Vagina (tissue), 2 donors: ENCODE measurements at regions not wholly inside any gene's neighbourhood (a gene's known extent, or its start where the extent isn't known, plus 50 kb on each side); places are given as distances from the start of the nearest gene placed in this dataset.

ENCODE experiments used
- POLR2A ChIP-seq, 2 donors: fragments of 450-650 bp; IDR thresholded peaks; one replicate each; pipeline ENCODE4 v1.6.1; 2017; ENCODE audit warnings: antibody characterized with exemption in 2 of 2, mild to moderate bottlenecking in 2 of 2, moderate library complexity in 2 of 2
- POLR2AphosphoS5 ChIP-seq, 2 donors: sonication (generic); formaldehyde crosslinking; IDR thresholded peaks; one replicate each; pipeline ENCODE4 v1.9.0; 2017; ENCODE audit warnings: antibody characterized with exemption in 2 of 2, mild to moderate bottlenecking in 2 of 2, low read depth in 1 of 2; ENCODE audit not compliant: insufficient read depth in 1 of 2
- TF ChIP-seq, protein P1 (sequence below), 3 experiments: fragments of 450-650 bp in 2 of 3; fragments of 200-600 bp in 1 of 3; sonication (generic) in 1 of 3; IDR thresholded peaks; one replicate each; pipeline ENCODE4 v1.5.1; 2017 to 2019; ENCODE audit warnings: antibody characterized with exemption in 3 of 3, mild to moderate bottlenecking in 2 of 3, moderate library complexity in 2 of 3

DNA sequence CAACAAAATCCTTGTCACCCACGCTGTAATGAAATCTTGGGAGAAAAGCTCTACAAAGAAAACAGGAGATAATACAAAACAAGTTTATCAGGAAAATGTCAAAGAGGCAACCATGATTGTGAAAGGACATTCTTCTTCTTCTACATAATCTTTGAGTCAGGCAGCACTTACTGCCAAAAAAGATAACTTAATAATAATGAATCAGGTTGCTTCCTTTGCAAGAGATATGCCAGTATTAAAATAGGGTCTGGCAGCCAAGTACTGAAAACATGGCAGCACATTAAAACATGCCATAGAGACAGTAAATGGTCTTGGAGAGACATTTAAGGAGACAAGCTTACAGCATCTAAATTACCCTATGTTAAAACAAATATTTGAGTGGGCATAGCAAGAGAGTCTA is 1573.4 kb downstream of the EFNA5 start:
- TF ChIP-seq, protein P1, sequence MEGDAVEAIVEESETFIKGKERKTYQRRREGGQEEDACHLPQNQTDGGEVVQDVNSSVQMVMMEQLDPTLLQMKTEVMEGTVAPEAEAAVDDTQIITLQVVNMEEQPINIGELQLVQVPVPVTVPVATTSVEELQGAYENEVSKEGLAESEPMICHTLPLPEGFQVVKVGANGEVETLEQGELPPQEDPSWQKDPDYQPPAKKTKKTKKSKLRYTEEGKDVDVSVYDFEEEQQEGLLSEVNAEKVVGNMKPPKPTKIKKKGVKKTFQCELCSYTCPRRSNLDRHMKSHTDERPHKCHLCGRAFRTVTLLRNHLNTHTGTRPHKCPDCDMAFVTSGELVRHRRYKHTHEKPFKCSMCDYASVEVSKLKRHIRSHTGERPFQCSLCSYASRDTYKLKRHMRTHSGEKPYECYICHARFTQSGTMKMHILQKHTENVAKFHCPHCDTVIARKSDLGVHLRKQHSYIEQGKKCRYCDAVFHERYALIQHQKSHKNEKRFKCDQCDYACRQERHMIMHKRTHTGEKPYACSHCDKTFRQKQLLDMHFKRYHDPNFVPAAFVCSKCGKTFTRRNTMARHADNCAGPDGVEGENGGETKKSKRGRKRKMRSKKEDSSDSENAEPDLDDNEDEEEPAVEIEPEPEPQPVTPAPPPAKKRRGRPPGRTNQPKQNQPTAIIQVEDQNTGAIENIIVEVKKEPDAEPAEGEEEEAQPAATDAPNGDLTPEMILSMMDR (IDR thresholded peaks at IDR 0.05), result no peak
- TF ChIP-seq POLR2A (IDR thresholded peaks at IDR 0.05), result no peak
- TF ChIP-seq POLR2AphosphoS5 (IDR thresholded peaks at IDR 0.05; ENCODE audit: insufficient read depth in 1 of 2, low read depth in 1 of 2), result no peak
